GM18498 (cell line): ENCODE measurements at regions not wholly inside any gene's neighbourhood (a gene's known extent, or its start where the extent isn't known, plus 50 kb on each side); places are given as distances from the start of the nearest gene placed in this dataset.

ENCODE experiments used
- ATAC-seq: cut with Tn5 transposase; IDR thresholded peaks from one replicate; pipeline ENCODE4 v1.9.1; 2021; ENCODE audit warnings: mild to moderate bottlenecking, moderate library complexity; ENCODE audit not compliant: unreplicated experiment

DNA sequence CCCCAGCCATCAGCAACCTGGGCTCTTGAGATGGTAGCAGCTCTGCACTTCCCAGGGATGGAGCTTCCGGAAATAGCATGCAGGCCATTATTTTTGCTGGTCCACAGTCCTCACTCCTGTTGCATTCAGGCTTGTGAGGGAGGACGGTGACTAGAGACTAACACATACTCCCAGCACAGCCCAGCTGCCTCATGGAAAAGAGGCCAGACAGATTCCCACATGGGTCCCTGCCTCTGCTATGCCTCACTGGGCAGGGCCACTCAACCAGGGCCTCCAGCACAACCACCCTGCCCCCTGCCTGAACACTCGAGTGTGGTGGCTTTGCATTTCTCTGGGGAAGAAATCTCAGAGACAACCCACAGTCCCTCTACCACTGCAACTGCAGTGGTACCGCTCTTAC is 1195.1 kb downstream of the PCDH18 start:
- ATAC-seq, result no peak

- ATAC-seq, result no peak
Measured at GRCh38 chr4:136336479-136336878, 1195.8 kb downstream of the PCDH18 start.

DNA sequence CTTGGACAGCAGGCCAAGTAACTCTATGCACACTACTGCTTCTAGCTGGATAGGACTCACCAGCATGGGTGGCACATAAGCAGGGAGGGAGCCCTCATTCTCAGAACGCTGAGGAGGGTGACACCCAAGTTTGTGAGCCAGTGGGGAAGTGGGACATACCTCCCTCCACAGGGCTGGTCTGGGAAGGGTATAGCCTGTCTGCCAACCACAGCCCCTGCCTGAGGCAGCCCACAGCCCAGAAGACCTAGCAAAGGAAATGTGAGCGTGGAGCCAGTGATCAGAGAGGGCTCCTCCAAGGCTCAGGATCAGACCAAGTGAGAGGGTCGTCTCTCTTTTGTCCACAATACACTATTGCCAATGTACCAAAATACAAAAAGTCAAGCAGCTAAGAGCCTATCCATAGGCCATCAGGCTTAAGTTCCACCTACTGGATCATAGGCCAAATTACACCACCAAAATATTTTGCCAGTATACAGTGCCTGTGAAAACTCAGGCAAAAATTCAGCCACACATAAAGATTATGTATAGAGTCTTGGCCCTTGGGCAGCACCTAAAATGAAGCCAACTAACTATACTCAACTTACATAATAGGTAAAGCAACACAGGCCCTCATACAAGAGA is 1203.1 kb downstream of the PCDH18 start:
- ATAC-seq, result no peak

DNA sequence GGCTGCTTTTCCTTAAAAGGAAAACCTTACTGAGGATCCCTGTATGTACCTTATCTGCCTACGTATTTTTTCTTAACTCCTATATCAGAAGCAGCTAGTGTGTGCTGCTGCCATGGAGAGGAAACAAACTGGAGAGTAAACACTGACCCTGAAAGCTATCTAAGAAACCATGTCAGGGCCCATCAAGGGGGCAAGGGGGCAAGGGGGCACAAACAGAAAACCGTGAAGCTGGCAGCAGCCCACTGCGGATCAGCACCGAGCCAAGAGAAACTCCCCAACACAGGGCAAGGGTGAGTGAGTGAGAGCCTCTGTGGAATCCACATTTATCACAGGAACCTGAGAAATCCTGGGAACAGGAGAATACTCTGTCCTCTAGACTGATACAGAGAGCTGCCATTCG is 1204.2 kb downstream of the PCDH18 start:
- ATAC-seq, result no peak

- ATAC-seq, result no peak
Measured at GRCh38 chr4:136320465-136320813, 1211.9 kb downstream of the PCDH18 start.

- ATAC-seq, result no peak
Measured at GRCh38 chr4:136319789-136320464, 1212.4 kb downstream of the PCDH18 start.

GRCh38 chr4:136316961-136317360 is 1215.3 kb downstream of the PCDH18 start:
- no peak for ATAC-seq

GRCh38 chr4:136314686-136315085 is 1217.6 kb downstream of the PCDH18 start:
- no peak for ATAC-seq

DNA sequence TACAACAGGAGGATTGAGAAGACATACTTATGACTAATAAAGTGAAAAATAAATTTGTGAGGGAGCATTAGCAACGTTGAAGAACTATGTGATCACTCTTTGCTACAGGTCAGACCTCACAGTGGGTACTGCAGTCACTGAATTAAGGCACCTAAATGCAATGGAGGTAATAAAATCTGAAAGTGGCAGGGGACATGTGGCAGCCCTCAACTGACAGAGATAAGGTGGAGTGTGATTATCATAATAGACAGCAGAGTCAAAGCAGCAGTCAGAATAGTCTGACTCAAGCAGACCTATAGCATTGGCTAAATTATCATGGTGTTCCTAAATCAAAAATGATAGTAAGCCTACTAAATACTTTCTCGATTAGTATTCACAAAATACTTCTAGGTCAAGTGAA is 1220.5 kb downstream of the PCDH18 start:
- no peak for ATAC-seq

- ATAC-seq, result no peak
Measured at GRCh38 chr4:136307765-136308164, 1224.5 kb downstream of the PCDH18 start.

DNA sequence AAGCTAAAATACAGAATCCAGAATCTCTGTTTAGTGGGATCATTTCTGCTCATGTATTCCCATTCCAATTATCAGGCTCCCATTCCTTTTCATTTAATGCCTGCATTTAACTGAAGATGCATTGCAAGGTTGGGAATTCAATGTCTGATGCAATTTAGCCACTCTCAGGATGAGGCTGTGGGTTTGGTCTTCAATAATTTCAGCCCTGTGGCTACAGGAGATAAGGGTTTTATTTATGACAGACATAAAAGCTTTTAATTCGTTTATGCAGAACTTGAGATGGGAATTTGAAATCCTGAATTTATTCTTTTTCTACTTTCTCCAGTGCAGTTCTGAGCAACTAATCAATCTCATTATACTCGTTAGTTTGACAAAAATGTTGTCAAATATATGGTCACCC is 1225.9 kb downstream of the PCDH18 start:
- no peak for ATAC-seq

GRCh38 chr4:136302566-136302965 is 1229.7 kb downstream of the PCDH18 start:
- no peak for ATAC-seq

GRCh38 chr4:136301749-136302495 is 1230.4 kb downstream of the PCDH18 start:
- no peak for ATAC-seq

- no peak for ATAC-seq
Measured at GRCh38 chr4:136283977-136284376, 1248.3 kb downstream of the PCDH18 start.

GRCh38 chr4:136281889-136282288 is 1250.4 kb downstream of the PCDH18 start:
- no peak for ATAC-seq

DNA sequence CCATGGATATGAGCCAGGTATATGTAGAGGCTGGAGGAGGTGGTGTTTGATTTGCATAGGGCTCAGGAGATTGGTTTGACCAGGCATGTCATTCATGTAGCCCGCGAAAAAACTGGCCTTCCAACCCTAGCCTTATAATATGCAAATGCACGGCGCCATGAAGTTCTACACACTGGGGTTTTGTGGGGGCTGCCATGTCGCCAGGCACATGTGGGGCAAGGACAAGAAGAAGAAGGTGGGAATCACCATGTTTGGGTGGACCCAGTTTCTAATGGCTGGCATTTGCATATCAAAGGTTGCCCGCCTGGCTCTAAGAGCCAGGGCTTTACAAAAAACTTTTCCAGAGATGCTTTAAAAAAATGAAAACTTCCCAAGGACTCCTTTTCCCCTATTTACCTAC is 1251.0 kb downstream of the PCDH18 start:
- no peak for ATAC-seq

GRCh38 chr4:136277741-136278140 is 1254.6 kb downstream of the PCDH18 start:
- no peak for ATAC-seq

GRCh38 chr4:136246876-136247275 is 1285.4 kb downstream of the PCDH18 start:
- no peak for ATAC-seq

- ATAC-seq, result no peak
Measured at GRCh38 chr4:136241221-136241986, 1290.9 kb downstream of the PCDH18 start.

GRCh38 chr4:136227315-136227714 is 1305.0 kb downstream of the PCDH18 start:
- ATAC-seq, result no peak

- ATAC-seq, result no peak
Measured at GRCh38 chr4:136219592-136220125, 1312.6 kb downstream of the PCDH18 start.
